Lower leg skin (tissue), 3 donors: ENCODE measurements at regions not wholly inside any gene's neighbourhood (a gene's known extent, or its start where the extent isn't known, plus 50 kb on each side); places are given as distances from the start of the nearest gene placed in this dataset.

Experiments
- POLR2A ChIP-seq, 2 donors: fragments of 450-650 bp; IDR thresholded peaks; one replicate each; pipeline ENCODE4 v1.6.1; 2016 to 2017; ENCODE audit warnings: antibody characterized with exemption in 2 of 2, mild to moderate bottlenecking in 1 of 2, moderate library complexity in 1 of 2
- TF ChIP-seq, protein P1 (sequence below), 3 donors: fragments of 450-650 bp; IDR thresholded peaks; one replicate each; pipeline ENCODE4 v1.5.1; 2016; ENCODE audit warnings: antibody characterized with exemption in 3 of 3, mild to moderate bottlenecking in 3 of 3, moderate library complexity in 2 of 3

DNA sequence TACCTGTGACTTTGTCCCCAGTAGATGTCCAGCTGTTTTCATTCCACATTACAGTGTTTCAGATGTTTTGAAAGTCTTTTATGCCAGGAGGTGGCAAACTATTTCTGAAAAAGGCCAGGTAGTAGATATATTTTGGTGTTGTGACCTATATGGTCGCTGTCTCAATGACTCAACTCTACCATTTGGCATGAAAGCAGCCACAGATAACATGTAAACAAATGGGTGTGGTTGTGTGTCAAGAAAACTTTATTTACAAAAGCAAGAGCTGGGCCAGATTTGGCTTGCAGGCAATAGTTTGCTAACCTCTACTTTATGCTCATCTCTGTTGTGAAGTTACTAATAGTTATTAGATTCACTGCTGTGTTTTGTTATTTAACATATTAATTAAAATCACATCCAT is 728.7 kb upstream of the EEF2KMT start:
- TF ChIP-seq, protein P1, sequence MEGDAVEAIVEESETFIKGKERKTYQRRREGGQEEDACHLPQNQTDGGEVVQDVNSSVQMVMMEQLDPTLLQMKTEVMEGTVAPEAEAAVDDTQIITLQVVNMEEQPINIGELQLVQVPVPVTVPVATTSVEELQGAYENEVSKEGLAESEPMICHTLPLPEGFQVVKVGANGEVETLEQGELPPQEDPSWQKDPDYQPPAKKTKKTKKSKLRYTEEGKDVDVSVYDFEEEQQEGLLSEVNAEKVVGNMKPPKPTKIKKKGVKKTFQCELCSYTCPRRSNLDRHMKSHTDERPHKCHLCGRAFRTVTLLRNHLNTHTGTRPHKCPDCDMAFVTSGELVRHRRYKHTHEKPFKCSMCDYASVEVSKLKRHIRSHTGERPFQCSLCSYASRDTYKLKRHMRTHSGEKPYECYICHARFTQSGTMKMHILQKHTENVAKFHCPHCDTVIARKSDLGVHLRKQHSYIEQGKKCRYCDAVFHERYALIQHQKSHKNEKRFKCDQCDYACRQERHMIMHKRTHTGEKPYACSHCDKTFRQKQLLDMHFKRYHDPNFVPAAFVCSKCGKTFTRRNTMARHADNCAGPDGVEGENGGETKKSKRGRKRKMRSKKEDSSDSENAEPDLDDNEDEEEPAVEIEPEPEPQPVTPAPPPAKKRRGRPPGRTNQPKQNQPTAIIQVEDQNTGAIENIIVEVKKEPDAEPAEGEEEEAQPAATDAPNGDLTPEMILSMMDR (IDR thresholded peaks at IDR 0.05), result no peak
- no peak for TF ChIP-seq POLR2A (IDR thresholded peaks at IDR 0.05)
